Suprapubic skin (tissue), 4 donors: ENCODE measurements at regions not wholly inside any gene's neighbourhood (a gene's known extent, or its start where the extent isn't known, plus 50 kb on each side); places are given as distances from the start of the nearest gene placed in this dataset.

ENCODE experiments used
- DNase-seq, 2 donors: peaks; one replicate each; pipeline ENCODE4 v3.0.0-alpha.2; 2019; ENCODE audit warnings: low spot score in 2 of 2
- H3K27ac ChIP-seq: fragments of 200-600 bp; sonication (generic); one replicate; pipeline ENCODE4 v1.5.1; 2019
- H3K27me3 ChIP-seq: fragments of 200-600 bp; sonication (generic); one replicate; pipeline ENCODE4 v1.5.1; 2019
- H3K36me3 ChIP-seq: fragments of 200-600 bp; sonication (generic); one replicate; pipeline ENCODE4 v1.5.1; 2019
- H3K4me1 ChIP-seq: fragments of 200-600 bp; sonication (generic); one replicate; pipeline ENCODE4 v1.5.1; 2019
- H3K4me3 ChIP-seq: fragments of 200-600 bp; sonication (generic); one replicate; pipeline ENCODE4 v1.5.1; 2019; ENCODE audit warnings: mild to moderate bottlenecking
- H3K9me3 ChIP-seq: fragments of 200-600 bp; sonication (generic); one replicate; pipeline ENCODE4 v1.5.1; 2019
- EP300 ChIP-seq: sonication (generic); formaldehyde crosslinking; IDR thresholded peaks from one replicate; pipeline ENCODE4 v1.6.1; 2017; ENCODE audit warnings: antibody characterized with exemption
- POLR2A ChIP-seq, 2 donors: fragments of 450-650 bp; IDR thresholded peaks; one replicate each; pipeline ENCODE4 v1.6.1; 2017; ENCODE audit warnings: antibody characterized with exemption in 2 of 2, mild to moderate bottlenecking in 2 of 2, moderate library complexity in 2 of 2
- POLR2AphosphoS5 ChIP-seq, 3 donors: sonication (generic); formaldehyde crosslinking; IDR thresholded peaks; one replicate each; pipeline ENCODE4 v1.6.1; 2017; ENCODE audit warnings: antibody characterized with exemption in 3 of 3
- WGBS: methylation state at CpG from one replicate; pipeline ENCODE4 v1.1.5; 2018; 5-methylcytosine and 5-hydroxymethylcytosine counted together
- TF ChIP-seq, protein P1 (sequence below), 2 donors: fragments of 200-600 bp in 1 of 2; fragments of 450-650 bp in 1 of 2; sonication (generic) in 1 of 2; IDR thresholded peaks; one replicate each; pipeline ENCODE4 v1.5.1; 2016 to 2019; ENCODE audit warnings: antibody characterized with exemption in 2 of 2, mild to moderate bottlenecking in 1 of 2, moderate library complexity in 1 of 2

DNA sequence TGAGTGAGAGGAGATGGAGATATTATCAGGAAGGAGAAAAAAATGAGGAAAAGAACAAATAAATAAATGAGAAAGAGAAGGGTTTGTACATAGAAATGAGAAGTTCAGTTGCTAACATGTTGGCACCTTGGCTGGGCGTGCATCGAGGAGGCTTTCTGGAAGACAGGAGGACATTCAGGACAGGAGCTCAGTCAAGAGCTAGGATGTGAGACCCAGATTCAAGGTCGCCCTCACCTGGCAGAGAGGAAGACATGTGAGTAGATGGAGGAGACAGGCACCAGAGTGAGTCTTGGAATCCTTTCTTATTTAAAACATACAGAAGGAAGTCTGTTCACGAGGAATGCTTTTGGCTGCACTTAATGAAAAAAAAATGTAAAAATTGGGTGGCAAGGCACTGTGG lies 640.9 kb downstream of the NPHP4 start:
- TF ChIP-seq, protein P1, sequence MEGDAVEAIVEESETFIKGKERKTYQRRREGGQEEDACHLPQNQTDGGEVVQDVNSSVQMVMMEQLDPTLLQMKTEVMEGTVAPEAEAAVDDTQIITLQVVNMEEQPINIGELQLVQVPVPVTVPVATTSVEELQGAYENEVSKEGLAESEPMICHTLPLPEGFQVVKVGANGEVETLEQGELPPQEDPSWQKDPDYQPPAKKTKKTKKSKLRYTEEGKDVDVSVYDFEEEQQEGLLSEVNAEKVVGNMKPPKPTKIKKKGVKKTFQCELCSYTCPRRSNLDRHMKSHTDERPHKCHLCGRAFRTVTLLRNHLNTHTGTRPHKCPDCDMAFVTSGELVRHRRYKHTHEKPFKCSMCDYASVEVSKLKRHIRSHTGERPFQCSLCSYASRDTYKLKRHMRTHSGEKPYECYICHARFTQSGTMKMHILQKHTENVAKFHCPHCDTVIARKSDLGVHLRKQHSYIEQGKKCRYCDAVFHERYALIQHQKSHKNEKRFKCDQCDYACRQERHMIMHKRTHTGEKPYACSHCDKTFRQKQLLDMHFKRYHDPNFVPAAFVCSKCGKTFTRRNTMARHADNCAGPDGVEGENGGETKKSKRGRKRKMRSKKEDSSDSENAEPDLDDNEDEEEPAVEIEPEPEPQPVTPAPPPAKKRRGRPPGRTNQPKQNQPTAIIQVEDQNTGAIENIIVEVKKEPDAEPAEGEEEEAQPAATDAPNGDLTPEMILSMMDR (IDR thresholded peaks at IDR 0.05) = no peak
- TF ChIP-seq POLR2A (IDR thresholded peaks at IDR 0.05) (no peak), POLR2AphosphoS5 (IDR thresholded peaks at IDR 0.05) (no peak), EP300 (no peak)
- Histone ChIP-seq H3K27ac (no peak overlapping the region), H3K36me3 (no peaks in the 10 kb centered on the region), H3K4me1 (no peaks in the 10 kb centered on the region), H3K9me3 (no peaks in the 10 kb centered on the region), H3K4me3 (no peak overlapping the region), H3K27me3 (peaks cover 5% of the 10 kb centered on the region)
- DNase-seq = peak in 1 of 2 donors; percentile 43
- 75% methylated on average over 4 of the region's 4 CpGs for WGBS

DNA sequence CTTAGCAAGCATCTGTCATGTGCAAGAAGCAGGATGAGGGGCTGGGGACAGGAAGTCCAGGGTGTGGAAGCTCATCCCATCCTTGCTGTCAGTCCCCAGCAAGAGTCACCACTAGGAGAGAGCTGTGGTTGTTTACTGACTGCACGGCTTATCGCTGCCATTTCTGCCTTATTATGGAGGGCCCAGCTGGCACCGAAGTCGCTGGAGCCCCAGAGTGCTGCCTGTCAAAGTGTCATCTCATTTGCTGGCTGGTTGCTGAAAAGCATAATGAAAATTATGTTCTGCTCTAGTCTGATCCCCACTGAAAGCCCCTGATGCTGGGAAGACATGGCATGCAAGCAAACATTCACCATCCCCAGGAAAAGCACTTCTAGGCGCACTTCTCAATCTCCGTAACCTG lies 642.7 kb downstream of the NPHP4 start:
- Histone ChIP-seq H3K9me3 (no peaks in the 10 kb centered on the region), H3K27me3 (peaks cover 5% of the 10 kb centered on the region), H3K4me3 (no peak overlapping the region), H3K4me1 (no peaks in the 10 kb centered on the region), H3K36me3 (no peaks in the 10 kb centered on the region), H3K27ac (no peak overlapping the region)
- peak in 1 of 2 donors; percentile 20 for DNase-seq
- 81% methylated on average over 2 of the region's 6 CpGs for WGBS
- TF ChIP-seq POLR2A (IDR thresholded peaks at IDR 0.05) = no peak
- no peak for TF ChIP-seq EP300
- no peak for TF ChIP-seq POLR2AphosphoS5 (IDR thresholded peaks at IDR 0.05)
- TF ChIP-seq, protein P1 (IDR thresholded peaks at IDR 0.05) = no peak

DNA sequence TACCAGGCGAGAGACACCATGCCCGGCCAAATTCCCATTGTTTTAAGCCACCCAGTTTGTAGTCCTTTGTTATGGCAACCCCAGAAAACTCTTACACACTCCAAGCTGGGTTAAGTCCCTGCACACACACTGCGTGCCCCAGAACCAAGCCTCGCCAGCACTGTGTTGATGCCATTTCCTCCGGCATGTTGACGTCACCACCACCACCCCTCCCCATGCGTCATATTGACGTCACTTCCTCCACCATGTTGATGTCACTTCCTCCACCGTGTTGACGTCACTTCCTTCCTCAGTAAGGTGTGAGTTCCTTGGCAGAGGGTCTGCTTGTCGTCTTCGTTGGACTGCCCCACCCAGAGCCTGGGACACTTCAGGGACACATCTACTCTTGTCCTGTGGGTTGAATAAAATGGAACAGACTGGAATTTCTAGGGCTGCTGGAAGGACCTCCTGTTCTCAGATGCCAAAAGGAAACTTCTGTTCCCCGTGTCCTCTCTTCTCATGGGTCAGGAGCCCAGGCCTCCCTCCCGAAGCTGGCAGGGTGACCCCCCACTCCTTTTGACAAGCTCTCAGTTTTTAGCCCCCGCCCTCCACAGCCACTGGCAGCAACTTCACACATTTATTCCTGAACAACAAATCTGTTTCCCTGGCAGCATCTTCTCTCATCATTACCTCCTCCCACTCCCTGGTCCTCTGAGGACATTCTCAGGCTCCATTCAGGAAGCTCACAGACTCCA lies 643.3 kb downstream of the NPHP4 start:
- 86% methylated on average over 15 of the region's 15 CpGs for WGBS
- DNase-seq = peak in 1 of 2 donors; percentile 71
- TF ChIP-seq POLR2A (IDR thresholded peaks at IDR 0.05) = no peak
- no peak for TF ChIP-seq POLR2AphosphoS5 (IDR thresholded peaks at IDR 0.05)
- no peak for TF ChIP-seq EP300
- TF ChIP-seq, protein P1 (IDR thresholded peaks at IDR 0.05) = no peak
- Histone ChIP-seq H3K4me1 (no peaks in the 10 kb centered on the region), H3K4me3 (no peak overlapping the region), H3K27ac (no peak overlapping the region), H3K27me3 (peaks cover 5% of the 10 kb centered on the region), H3K36me3 (no peaks in the 10 kb centered on the region), H3K9me3 (no peaks in the 10 kb centered on the region)

DNA sequence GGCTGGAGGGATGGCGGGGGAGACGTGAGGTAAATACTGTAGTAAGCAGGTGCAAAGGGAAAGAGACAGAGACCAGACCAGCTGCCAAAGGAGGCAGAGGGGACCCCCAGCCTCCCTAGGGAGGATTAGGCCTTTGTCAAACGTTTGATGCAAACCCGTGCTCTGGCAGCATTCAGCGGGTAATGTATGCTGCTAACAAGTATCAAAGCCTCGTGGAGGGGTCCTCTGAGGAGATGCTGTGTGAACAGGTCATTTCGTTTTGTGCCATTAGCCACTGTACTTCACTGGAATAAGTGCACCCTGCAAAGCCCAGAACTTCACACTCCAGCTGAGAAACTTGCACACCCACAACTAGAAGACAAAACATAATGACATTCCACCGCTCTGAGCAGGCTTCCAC lies 644.5 kb downstream of the NPHP4 start:
- peak in 1 of 2 donors; percentile 37 for DNase-seq
- whole genome bisulfite sequencing = 74% methylated on average over 8 of the region's 8 CpGs
- Histone ChIP-seq H3K27me3 (peaks cover 8% of the 10 kb centered on the region), H3K27ac (no peak overlapping the region), H3K36me3 (no peaks in the 10 kb centered on the region), H3K4me1 (no peaks in the 10 kb centered on the region), H3K9me3 (no peaks in the 10 kb centered on the region), H3K4me3 (no peak overlapping the region)
- TF ChIP-seq, protein P1 (IDR thresholded peaks at IDR 0.05) = no peak
- TF ChIP-seq POLR2A (IDR thresholded peaks at IDR 0.05) = no peak

DNA sequence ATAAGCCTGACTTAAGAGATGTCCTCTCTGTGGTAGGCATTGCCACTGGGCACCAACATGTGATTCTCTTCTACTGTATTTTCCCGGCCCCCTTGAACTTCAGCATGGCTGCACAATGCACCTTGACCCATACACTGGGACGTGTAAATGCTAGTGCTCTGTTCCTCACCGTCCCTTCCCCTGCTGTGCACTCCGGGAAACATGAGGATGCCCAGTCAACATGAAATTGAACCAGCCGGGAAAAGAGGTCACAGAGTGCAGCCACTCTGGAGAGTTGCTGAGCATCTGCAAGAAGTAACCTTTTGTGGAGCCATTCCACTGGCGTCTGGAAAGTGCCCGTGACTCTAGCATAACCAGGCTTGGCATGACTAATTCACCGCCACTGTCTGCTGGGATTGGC lies 646.7 kb downstream of the NPHP4 start:
- no peaks in the 10 kb centered on the region for H3K9me3 ChIP-seq
- H3K4me1 ChIP-seq = no peaks in the 10 kb centered on the region
- peaks cover 13% of the 10 kb centered on the region for H3K27me3 ChIP-seq
- 89% methylated on average over 8 of the region's 8 CpGs for WGBS
- peak in 1 of 2 donors; percentile 26 for DNase-seq
- H3K36me3 ChIP-seq = no peaks in the 10 kb centered on the region
- no peak overlapping the region for H3K27ac ChIP-seq
- TF ChIP-seq, protein P1 (IDR thresholded peaks at IDR 0.05) = no peak
- TF ChIP-seq POLR2AphosphoS5 (IDR thresholded peaks at IDR 0.05) = no peak
- no peak overlapping the region for H3K4me3 ChIP-seq
